SK-MEL-5 (cell line): ENCODE measurements at regions not wholly inside any gene's neighbourhood (a gene's known extent, or its start where the extent isn't known, plus 50 kb on each side); places are given as distances from the start of the nearest gene placed in this dataset.
"Not testable (repeated sequence)": the region's sequence is repeated elsewhere in the genome, so short reads cannot be mapped to it uniquely, and the experiment has no call there.

Source experiments
- DNase-seq: peaks from one replicate; pipeline ENCODE4 v3.0.0-alpha.2; 2016; ENCODE audit warnings: low read depth, low spot score
- in situ Hi-C: cut with HindIII; loops from 2 replicates; pipeline ENCODE4 v1.10.0; 2016; ENCODE audit warnings: low sequenced_read_pairs, high pct_unique_total_duplicates, low pct_unique_long_range_greater_than_20kb

GRCh38 chr13:90721937-90722336 lies 625.5 kb upstream of the MIR17HG start:
- no peak for DNase-seq
- in situ Hi-C loops: no loop called here

- DNase-seq: no peak
- in situ Hi-C loops: no loop called here
These were observed 624.1 kb upstream of the MIR17HG start for GRCh38 chr13:90723381-90723780.

GRCh38 chr13:90726375-90726774 lies 621.1 kb upstream of the MIR17HG start:
- in situ Hi-C loops: no loop called here

GRCh38 chr13:90732049-90732448 lies 615.4 kb upstream of the MIR17HG start:
- in situ Hi-C loops: no loop called here
- peak; percentile 53 for DNase-seq

More at GRCh38 chr13:90726375-90726774, 621.1 kb upstream of the MIR17HG start:
- DNase-seq: no peak

GRCh38 chr13:90734497-90734896 lies 613.0 kb upstream of the MIR17HG start:
- DNase-seq, in situ Hi-C loops: not testable (repeated sequence)

GRCh38 chr13:90738881-90739280 lies 608.6 kb upstream of the MIR17HG start:
- in situ Hi-C loops: no loop called here
- DNase-seq: no peak

- DNase-seq: no peak
- in situ Hi-C loops: no loop called here
These were observed 607.4 kb upstream of the MIR17HG start for GRCh38 chr13:90740099-90740498.

GRCh38 chr13:90742381-90742780 lies 605.1 kb upstream of the MIR17HG start:
- no peak for DNase-seq
- in situ Hi-C loops: no loop called here

GRCh38 chr13:90746230-90746629 lies 601.3 kb upstream of the MIR17HG start:
- in situ Hi-C loops: no loop called here
- DNase-seq: no peak

- in situ Hi-C loops: no loop called here
- no peak for DNase-seq
These were observed 597.5 kb upstream of the MIR17HG start for GRCh38 chr13:90750021-90750420.

- in situ Hi-C loops: no loop called here
- no peak for DNase-seq
These were observed 596.5 kb upstream of the MIR17HG start for GRCh38 chr13:90751026-90751425.

- in situ Hi-C loops: no loop called here
- DNase-seq: no peak
These were observed 595.4 kb upstream of the MIR17HG start for GRCh38 chr13:90752070-90752469.

GRCh38 chr13:90757127-90757680 lies 590.3 kb upstream of the MIR17HG start:
- in situ Hi-C loops: no loop called here

GRCh38 chr13:90760639-90761038 lies 586.8 kb upstream of the MIR17HG start:
- in situ Hi-C loops: no loop called here

More at GRCh38 chr13:90757127-90757680, 590.3 kb upstream of the MIR17HG start:
- DNase-seq: no peak

GRCh38 chr13:90763476-90764150 lies 583.9 kb upstream of the MIR17HG start:
- in situ Hi-C loops: no loop called here
- no peak for DNase-seq

More at GRCh38 chr13:90760639-90761038, 586.8 kb upstream of the MIR17HG start:
- no peak for DNase-seq

- in situ Hi-C loops: no loop called here
- no peak for DNase-seq
These were observed 581.0 kb upstream of the MIR17HG start for GRCh38 chr13:90766386-90766902.

- in situ Hi-C loops: no loop called here
- DNase-seq: no peak
These were observed 579.4 kb upstream of the MIR17HG start for GRCh38 chr13:90768116-90768515.

- in situ Hi-C loops: no loop called here
These were observed 578.1 kb upstream of the MIR17HG start for GRCh38 chr13:90769387-90769786.

GRCh38 chr13:90770334-90770733 lies 577.2 kb upstream of the MIR17HG start:
- in situ Hi-C loops: no loop called here
- DNase-seq: no peak

More at GRCh38 chr13:90769387-90769786, 578.1 kb upstream of the MIR17HG start:
- no peak for DNase-seq
